GM12874 (cell line): ENCODE measurements at regions not wholly inside any gene's neighbourhood (a gene's known extent, or its start where the extent isn't known, plus 50 kb on each side); places are given as distances from the start of the nearest gene placed in this dataset.

Experiments
- CTCF ChIP-seq: IDR thresholded peaks from 2 replicates; pipeline ENCODE4 v1.5.1; 2011; ENCODE audit warnings: low read depth, mild to moderate bottlenecking, control low read depth, low read length, moderate library complexity; ENCODE audit not compliant: insufficient read depth

GRCh38 chr9:13457795-13458194, 178.3 kb upstream of the MPDZ start:
- no peak for TF ChIP-seq CTCF

- TF ChIP-seq CTCF, result no peak
Observed at GRCh38 chr9:13450723-13451122, 171.2 kb upstream of the MPDZ start.

- TF ChIP-seq CTCF, result no peak
Observed at GRCh38 chr9:13448482-13448881, 169.0 kb upstream of the MPDZ start.

- TF ChIP-seq CTCF, result no peak
Observed at GRCh38 chr9:13447843-13448422, 168.4 kb upstream of the MPDZ start.

- TF ChIP-seq CTCF, result no peak
Observed at GRCh38 chr9:13446938-13447842, 167.7 kb upstream of the MPDZ start.

GRCh38 chr9:13446286-13446937, 166.9 kb upstream of the MPDZ start:
- TF ChIP-seq CTCF, result no peak

- no peak for TF ChIP-seq CTCF
Observed at GRCh38 chr9:13445103-13445500, 165.6 kb upstream of the MPDZ start.
